Femur (tissue), 1 donor: ENCODE measurements at regions not wholly inside any gene's neighbourhood (a gene's known extent, or its start where the extent isn't known, plus 50 kb on each side); places are given as distances from the start of the nearest gene placed in this dataset.

Experiments used
- DNase-seq: peaks from one replicate; pipeline ENCODE4 v3.0.0-alpha.2; 2017

GRCh38 chr6:17047889-17048288, 54.0 kb upstream of the STMND1 start:
- DNase-seq: no peak

DNA sequence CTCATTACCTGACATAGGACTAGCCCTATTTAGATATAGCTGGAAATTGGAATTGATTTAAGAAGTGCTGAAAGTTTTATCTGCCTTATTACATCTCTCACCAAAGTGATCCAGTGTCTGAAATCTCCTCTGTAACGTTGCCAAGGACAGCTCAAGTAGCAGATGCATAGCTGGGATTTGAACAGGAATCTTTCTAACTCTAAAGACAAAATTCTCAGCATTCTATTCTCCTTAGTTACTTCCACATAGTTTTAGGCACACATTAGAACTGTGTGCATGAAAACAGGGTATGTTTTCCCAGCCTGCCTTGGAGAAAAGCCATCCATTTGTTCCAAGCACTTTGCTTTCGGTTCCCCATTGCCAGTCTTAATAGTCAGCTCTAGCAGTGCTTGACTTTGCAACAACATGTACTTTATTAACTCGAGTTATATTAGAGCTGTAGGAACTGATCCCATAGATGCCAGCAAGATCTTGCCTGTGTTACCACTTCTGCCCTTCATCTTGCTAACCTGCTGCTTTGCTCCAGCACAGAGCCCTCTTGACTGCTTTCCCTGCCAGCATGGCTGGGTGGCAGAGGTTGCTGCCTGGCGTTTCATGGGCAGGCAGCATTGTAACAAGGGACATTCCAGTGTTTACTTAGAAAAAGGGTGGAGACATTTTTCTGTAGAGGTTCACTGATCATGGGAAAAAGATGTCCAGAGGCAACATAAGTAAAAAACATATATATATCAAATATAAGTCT, 56.1 kb upstream of the STMND1 start:
- peak; percentile 25 for DNase-seq

GRCh38 chr6:17043148-17043522, 58.7 kb upstream of the STMND1 start:
- no peak for DNase-seq

GRCh38 chr6:17042422-17043147, 59.3 kb upstream of the STMND1 start:
- no peak for DNase-seq

- DNase-seq: no peak
Observed at GRCh38 chr6:17039266-17039665, 62.6 kb upstream of the STMND1 start.

GRCh38 chr6:17038316-17038715, 63.5 kb upstream of the STMND1 start:
- no peak for DNase-seq

DNA sequence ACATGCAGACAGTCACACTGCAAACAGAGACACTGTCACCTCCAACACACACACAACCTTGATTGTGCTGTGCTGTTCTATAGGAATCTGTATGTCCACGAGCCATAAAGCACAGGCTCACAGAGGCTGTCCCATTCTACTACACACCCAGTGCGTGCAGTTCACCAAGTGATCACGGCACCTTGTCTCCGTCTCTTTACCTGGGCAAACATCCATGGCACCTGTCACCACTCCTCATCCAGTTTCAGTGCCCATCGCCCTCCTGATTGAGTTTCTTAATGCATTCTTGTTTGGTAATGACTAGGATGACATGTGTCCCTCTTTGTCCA, 65.8 kb upstream of the STMND1 start:
- no peak for DNase-seq

GRCh38 chr6:17035257-17036064, 66.4 kb upstream of the STMND1 start:
- DNase-seq: no peak

GRCh38 chr6:17033746-17034145, 68.1 kb upstream of the STMND1 start:
- DNase-seq: no peak

GRCh38 chr6:17032988-17033634, 68.7 kb upstream of the STMND1 start:
- DNase-seq: peak; percentile 89

- no peak for DNase-seq
Observed at GRCh38 chr6:17032590-17032987, 69.3 kb upstream of the STMND1 start.

DNA sequence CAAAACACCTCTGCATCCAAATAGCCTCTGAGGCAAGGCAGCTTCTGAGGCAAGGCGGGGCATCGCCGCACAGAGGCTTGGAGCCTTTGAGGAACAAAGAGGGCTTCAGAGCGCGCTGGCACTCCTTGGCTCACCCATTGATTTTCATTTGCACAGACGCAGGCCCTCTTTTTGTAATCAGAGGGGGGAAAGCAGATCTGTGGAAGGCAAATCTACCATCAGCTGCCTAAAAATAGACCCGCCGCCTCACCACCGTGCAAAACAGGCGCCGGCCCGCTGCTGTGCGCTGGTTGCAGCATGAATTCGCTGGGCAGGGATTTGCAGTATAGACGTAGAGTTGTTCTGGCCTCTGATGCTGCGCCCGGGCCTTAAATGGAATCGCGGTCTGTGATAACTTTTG, 69.9 kb upstream of the STMND1 start:
- DNase-seq: no peak

GRCh38 chr6:17027441-17027840, 74.4 kb upstream of the STMND1 start:
- no peak for DNase-seq

- no peak for DNase-seq
Observed at GRCh38 chr6:17022604-17023003, 79.2 kb upstream of the STMND1 start.

GRCh38 chr6:17021539-17021889, 80.3 kb upstream of the STMND1 start:
- DNase-seq: no peak

- no peak for DNase-seq
Observed at GRCh38 chr6:17020889-17021538, 80.8 kb upstream of the STMND1 start.

DNA sequence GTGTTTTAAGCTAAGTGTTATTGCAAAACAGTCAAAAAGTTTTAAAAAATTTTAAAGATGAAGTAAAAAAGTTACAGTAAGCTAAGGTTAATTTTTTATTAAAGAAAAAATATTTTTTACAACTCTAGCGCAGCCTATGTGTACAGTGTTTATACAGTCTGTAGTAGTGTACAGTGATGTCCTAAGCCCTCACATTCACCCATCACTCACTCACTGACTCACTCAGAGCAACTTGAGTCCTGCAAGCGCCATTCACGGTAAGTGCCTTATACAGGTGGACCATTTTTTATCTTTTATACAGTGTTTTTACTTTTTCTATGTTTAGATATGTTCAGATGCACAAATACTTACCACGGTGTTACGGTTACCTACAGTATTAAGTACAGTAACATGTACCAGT, 83.4 kb upstream of the STMND1 start:
- DNase-seq: no peak

GRCh38 chr6:17017416-17017815, 84.4 kb upstream of the STMND1 start:
- no peak for DNase-seq

DNA sequence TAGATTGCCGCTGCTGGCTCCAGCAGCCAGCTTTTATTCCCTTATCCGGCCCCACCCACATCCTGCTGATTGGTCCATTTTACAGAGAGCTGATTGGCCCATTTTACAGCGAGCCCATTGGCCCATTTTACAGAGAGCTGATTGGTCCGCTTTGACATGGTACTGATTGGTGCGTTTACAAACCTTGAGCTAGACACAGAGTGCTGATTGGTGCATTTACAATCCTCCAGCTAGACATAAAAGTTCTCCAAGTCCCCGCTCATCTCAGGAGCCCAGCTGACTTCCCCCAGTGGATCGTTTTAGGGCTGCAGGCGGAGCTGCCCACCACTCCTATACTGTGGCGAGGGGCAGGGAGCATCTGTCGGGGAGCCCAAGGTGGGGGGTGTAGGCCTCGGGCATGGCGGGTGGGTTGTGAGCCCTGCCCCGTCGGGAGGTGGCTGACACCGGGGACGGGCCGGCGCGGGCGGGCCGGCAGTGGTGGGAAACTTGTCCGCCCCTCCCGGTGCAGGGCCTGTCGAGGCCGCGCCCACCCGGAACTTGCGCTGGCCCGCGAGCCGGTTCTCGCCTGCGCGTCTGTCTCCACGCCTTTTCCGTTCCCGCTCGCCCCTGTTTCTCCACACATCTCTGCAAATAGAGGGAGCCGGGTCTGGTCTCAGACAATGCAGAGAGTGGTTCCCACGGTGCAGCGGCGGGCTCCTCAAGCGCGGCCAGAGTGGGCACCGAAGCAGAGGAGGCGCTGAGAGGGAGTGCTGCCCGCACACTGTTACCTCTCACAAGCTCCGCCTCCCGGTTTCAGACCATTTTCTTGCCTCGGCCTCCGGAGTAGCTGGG, 86.1 kb upstream of the STMND1 start:
- peak; percentile 61 for DNase-seq

DNA sequence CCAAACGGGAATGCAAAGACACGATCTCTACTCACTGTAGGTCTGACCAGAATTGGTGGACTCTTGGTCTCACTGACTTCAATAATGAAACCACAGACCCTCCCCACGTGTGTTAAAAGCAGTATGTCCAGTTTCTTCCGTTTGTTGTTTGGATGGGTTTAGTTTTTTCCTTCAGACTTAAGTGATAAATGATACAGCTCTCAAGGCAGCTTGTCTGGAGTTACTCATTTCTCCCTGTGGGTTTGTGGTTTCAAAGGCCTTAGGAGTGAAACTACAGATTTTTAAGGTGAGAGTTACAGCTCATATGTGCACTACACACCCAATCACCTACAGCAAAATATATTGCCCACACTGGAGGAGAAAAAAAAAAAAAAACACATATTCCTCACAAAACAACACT, 86.7 kb upstream of the STMND1 start:
- no peak for DNase-seq

- DNase-seq: no peak
Observed at GRCh38 chr6:17013701-17014100, 88.1 kb upstream of the STMND1 start.
